B cell (primary cell): ENCODE measurements at regions not wholly inside any gene's neighbourhood (a gene's known extent, or its start where the extent isn't known, plus 50 kb on each side); places are given as distances from the start of the nearest gene placed in this dataset.

Experiments used
- ATAC-seq: fragments of 200-7000 bp; cut with Tn5 transposase; one replicate; pipeline ENCODE4 v1.10.0; 2021; ENCODE audit warnings: low read depth, mild to moderate bottlenecking, moderate number of reproducible peaks, moderate library complexity
- CTCF ChIA-PET: fragments of 350-600 bp; sonication (Branson Sonifier 250); formaldehyde crosslinking; loops from one replicate; lab custom pipeline; 2021; ENCODE audit warnings: antibody characterized with exemption, inconsistent platforms; lab: Charles Lee
- POLR2A ChIA-PET: fragments of 350-600 bp; sonication (Branson Sonifier 250); formaldehyde crosslinking; loops from one replicate; lab custom pipeline; 2021; ENCODE audit warnings: antibody characterized with exemption; lab: Charles Lee
- DNase-seq: peaks from one replicate; pipeline ENCODE4 v3.0.0; 2013
- H2AFZ ChIP-seq: 2 replicates; pipeline ENCODE4 v1.6.1; 2012; ENCODE audit warnings: mild to moderate bottlenecking, low read depth, low read length; ENCODE audit not compliant: insufficient read depth, poor library complexity, severe bottlenecking
- H3K27ac ChIP-seq, 2 donors: 1 replicate in 1 of 2; 2 replicates in 1 of 2; pipeline ENCODE4 v1.5.1; 2012 to 2013; ENCODE audit warnings: low read length in 2 of 2, mild to moderate bottlenecking in 2 of 2, moderate library complexity in 1 of 2
- H3K27me3 ChIP-seq, 4 experiments: fragments of 200-600 bp in 1 of 4; sonication (generic) in 1 of 4; replicated peaks in 1 of 4; 1 replicate in 2 of 4; 2 replicates in 2 of 4; pipeline versions ENCODE4 v1.6.1 to v1.7.0; 2013 to 2016; ENCODE audit warnings: low read length in 3 of 4, mild to moderate bottlenecking in 2 of 4, mixed read lengths in 1 of 4, moderate library complexity in 1 of 4; ENCODE audit not compliant: insufficient read depth in 4 of 4, control insufficient read depth in 3 of 4; ENCODE audit errors: control extremely low read depth in 1 of 4
- H3K36me3 ChIP-seq, 2 experiments: replicated peaks in 1 of 2; 1 replicate in 1 of 2; 2 replicates in 1 of 2; pipeline versions ENCODE4 v1.6.1 to v1.7.1; 2013; ENCODE audit warnings: low read length in 1 of 2; ENCODE audit not compliant: insufficient read depth in 2 of 2, control insufficient read depth in 1 of 2; ENCODE audit errors: control extremely low read depth in 1 of 2, extremely low read depth in 1 of 2
- H3K4me1 ChIP-seq, 2 donors: fragments of 200-600 bp in 1 of 2; sonication (generic) in 1 of 2; 1 replicate in 1 of 2; 2 replicates in 1 of 2; pipeline versions ENCODE4 v1.5.1 to v1.6.1; 2013 to 2017; ENCODE audit warnings: low read length in 2 of 2; ENCODE audit not compliant: control insufficient read depth in 2 of 2, insufficient read depth in 2 of 2
- H3K4me2 ChIP-seq: replicated peaks from 2 replicates; pipeline ENCODE3; 2012; ENCODE audit warnings: mild to moderate bottlenecking, low read depth, low read length; ENCODE audit not compliant: poor library complexity, severe bottlenecking
- H3K4me3 ChIP-seq, 5 experiments: fragments of 200-600 bp in 1 of 5; sonication (generic) in 1 of 5; 1 replicate in 3 of 5; 2 replicates in 2 of 5; pipeline versions ENCODE4 v1.5.1 to v1.7.0; 2011 to 2016; ENCODE audit warnings: low read length in 4 of 5, mild to moderate bottlenecking in 4 of 5, low read depth in 2 of 5, control low read depth in 1 of 5, moderate library complexity in 1 of 5; ENCODE audit not compliant: insufficient read depth in 1 of 5; ENCODE audit errors: control extremely low read depth in 1 of 5, extremely low read depth in 1 of 5
- H3K79me2 ChIP-seq: fragments of 200-600 bp; sonication (generic); one replicate; pipeline ENCODE4 v1.6.0; 2016; ENCODE audit warnings: low read length; ENCODE audit not compliant: control insufficient read depth, insufficient read depth
- H3K9ac ChIP-seq: fragments of 200-600 bp; sonication (generic); 2 replicates; pipeline ENCODE4 v1.6.1; 2017; ENCODE audit warnings: mild to moderate bottlenecking, low read length, moderate library complexity
- H3K9me3 ChIP-seq, 3 donors: one replicate each; pipeline versions ENCODE4 v1.6.1 to v1.7.1; 2013; ENCODE audit warnings: low read length in 2 of 3; ENCODE audit not compliant: control insufficient read depth in 2 of 3, insufficient read depth in 1 of 3; ENCODE audit errors: control extremely low read depth in 1 of 3
- H4K20me1 ChIP-seq: 2 replicates; pipeline ENCODE4 v1.6.0; 2012; ENCODE audit warnings: mild to moderate bottlenecking, low read length; ENCODE audit not compliant: insufficient read depth, control insufficient read depth, poor library complexity, severe bottlenecking
- H3K27ac Mint-ChIP-seq: one replicate; pipeline ENCODE4 v1.8.0; 2021; ENCODE audit warnings: mixed read lengths
- H3K27me3 Mint-ChIP-seq: one replicate; pipeline ENCODE4 v1.8.0; 2021; ENCODE audit warnings: mixed read lengths
- H3K4me1 Mint-ChIP-seq: one replicate; pipeline ENCODE4 v1.8.0; 2021; ENCODE audit warnings: mixed read lengths
- H3K4me3 Mint-ChIP-seq: one replicate; pipeline ENCODE4 v1.8.0; 2021; ENCODE audit warnings: mixed read lengths
- H3K9me3 Mint-ChIP-seq: one replicate; pipeline ENCODE4 v1.8.0; 2022; ENCODE audit warnings: mixed read lengths; ENCODE audit not compliant: insufficient read depth
- EZH2 ChIP-seq: IDR thresholded peaks from 2 replicates; pipeline ENCODE4 v1.6.1; 2012; ENCODE audit warnings: borderline replicate concordance, low read depth, mild to moderate bottlenecking, moderate library complexity, low read length; ENCODE audit not compliant: insufficient read depth, poor library complexity, severe bottlenecking
- WGBS: methylation state at CpG from one replicate; pipeline ENCODE4 v1.1.5; 2013; ENCODE audit warnings: missing lambda C conversion rate; ENCODE audit not compliant: insufficient coverage; 5-methylcytosine and 5-hydroxymethylcytosine counted together
- intact Hi-C: fragments of 100-400 bp; cut with micrococcal nuclease; formaldehyde crosslinking; loops from one replicate; pipeline ENCODE4 v1.10.0; 2022
- TF ChIP-seq, protein P1 (sequence below): fragments of 200-600 bp; IDR thresholded peaks from one replicate; pipeline ENCODE4 v1.8.0; 2022; ENCODE audit warnings: antibody characterized with exemption, mild to moderate bottlenecking

GRCh38 chr6:121616406-121616805 is 181.0 kb downstream of the GJA1 start:
- Mint-ChIP-seq H3K27me3 (no peaks in the 10 kb centered on the region), H3K27ac (no peak overlapping the region), H3K9me3 (no peaks in the 10 kb centered on the region), H3K4me3 (no peak overlapping the region), H3K4me1 (no peaks in the 10 kb centered on the region)
- ChIA-PET POLR2A (no interaction called here), CTCF (no interaction called here)
- no peaks in the 10 kb centered on the region for H4K20me1 ChIP-seq
- no peaks in the 10 kb centered on the region for H3K27me3 ChIP-seq
- no peak overlapping the region for H3K27ac ChIP-seq
- H3K9me3 ChIP-seq = no peaks in the 10 kb centered on the region
- no peak for TF ChIP-seq EZH2
- TF ChIP-seq, protein P1, sequence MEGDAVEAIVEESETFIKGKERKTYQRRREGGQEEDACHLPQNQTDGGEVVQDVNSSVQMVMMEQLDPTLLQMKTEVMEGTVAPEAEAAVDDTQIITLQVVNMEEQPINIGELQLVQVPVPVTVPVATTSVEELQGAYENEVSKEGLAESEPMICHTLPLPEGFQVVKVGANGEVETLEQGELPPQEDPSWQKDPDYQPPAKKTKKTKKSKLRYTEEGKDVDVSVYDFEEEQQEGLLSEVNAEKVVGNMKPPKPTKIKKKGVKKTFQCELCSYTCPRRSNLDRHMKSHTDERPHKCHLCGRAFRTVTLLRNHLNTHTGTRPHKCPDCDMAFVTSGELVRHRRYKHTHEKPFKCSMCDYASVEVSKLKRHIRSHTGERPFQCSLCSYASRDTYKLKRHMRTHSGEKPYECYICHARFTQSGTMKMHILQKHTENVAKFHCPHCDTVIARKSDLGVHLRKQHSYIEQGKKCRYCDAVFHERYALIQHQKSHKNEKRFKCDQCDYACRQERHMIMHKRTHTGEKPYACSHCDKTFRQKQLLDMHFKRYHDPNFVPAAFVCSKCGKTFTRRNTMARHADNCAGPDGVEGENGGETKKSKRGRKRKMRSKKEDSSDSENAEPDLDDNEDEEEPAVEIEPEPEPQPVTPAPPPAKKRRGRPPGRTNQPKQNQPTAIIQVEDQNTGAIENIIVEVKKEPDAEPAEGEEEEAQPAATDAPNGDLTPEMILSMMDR = no peak
- DNase-seq (no peak), ATAC-seq (no peak)
- WGBS = 82% methylated on average over 2 of the region's 3 CpGs
- H3K4me3 ChIP-seq = no peak overlapping the region
- no peaks in the 10 kb centered on the region for H3K79me2 ChIP-seq
- no peaks in the 10 kb centered on the region for H3K4me1 ChIP-seq
- no peak overlapping the region for H3K9ac ChIP-seq
- no peaks in the 10 kb centered on the region for H3K36me3 ChIP-seq
- H2AFZ ChIP-seq = no peak overlapping the region
- intact Hi-C loops = no loop called here
- no peak overlapping the region for H3K4me2 ChIP-seq

DNA sequence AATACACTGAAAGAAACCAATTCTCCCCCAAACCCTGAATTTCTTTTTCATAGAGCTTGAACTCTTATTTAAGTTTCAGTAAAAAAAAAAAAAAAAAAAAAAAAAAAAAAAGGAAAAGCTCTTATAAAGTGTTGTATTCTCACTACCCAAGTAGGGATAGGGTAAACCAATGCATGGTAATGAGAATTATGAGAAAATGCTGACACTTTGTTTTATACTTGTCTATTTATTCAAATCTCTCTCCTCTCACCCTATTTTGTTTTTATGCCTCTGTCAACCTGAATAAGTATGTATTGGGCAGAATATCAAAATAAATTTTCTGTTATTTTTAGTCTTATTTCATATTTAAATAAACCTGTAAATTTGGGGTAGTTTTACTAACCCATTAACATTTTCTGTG is 181.9 kb downstream of the GJA1 start:
- intact Hi-C loops = no loop called here
- no peaks in the 10 kb centered on the region for H3K27me3 ChIP-seq
- ATAC-seq (no peak), DNase-seq (no peak)
- no peaks in the 10 kb centered on the region for H3K36me3 ChIP-seq
- H3K4me1 Mint-ChIP-seq = no peaks in the 10 kb centered on the region
- H3K4me1 ChIP-seq = no peaks in the 10 kb centered on the region
- no peak for TF ChIP-seq EZH2
- H3K4me3 ChIP-seq = no peak overlapping the region
- no peaks in the 10 kb centered on the region for H3K79me2 ChIP-seq
- no peak overlapping the region for H3K4me3 Mint-ChIP-seq
- CTCF ChIA-PET = no interaction called here
- H3K27ac ChIP-seq = no peak overlapping the region
- H2AFZ ChIP-seq = no peak overlapping the region
- H4K20me1 ChIP-seq = no peaks in the 10 kb centered on the region
- H3K9me3 Mint-ChIP-seq = no peaks in the 10 kb centered on the region
- H3K4me2 ChIP-seq = no peak overlapping the region
- no peaks in the 10 kb centered on the region for H3K27me3 Mint-ChIP-seq
- H3K27ac Mint-ChIP-seq = no peak overlapping the region
- POLR2A ChIA-PET = no interaction called here
- H3K9ac ChIP-seq = no peak overlapping the region
- no peaks in the 10 kb centered on the region for H3K9me3 ChIP-seq
